Activated T-cell treated with anti-CD3 and anti-CD28 coated beads, Interleukin-2, amount 50 U/mL, for 72 hours (primary cell): ENCODE measurements at regions not wholly inside any gene's neighbourhood (a gene's known extent, or its start where the extent isn't known, plus 50 kb on each side); places are given as distances from the start of the nearest gene placed in this dataset.
"Not testable (repeated sequence)": the region's sequence is repeated elsewhere in the genome, so short reads cannot be mapped to it uniquely, and the experiment has no call there.

Experiments used
- ATAC-seq, 2 donors: fragments of 150-1000 bp; cut with Tn5 transposase; replicated peaks in 1 of 2; 2 replicates each; pipeline ENCODE4 v1.10.0; 2021; ENCODE audit warnings: moderate library complexity in 2 of 2, mild to moderate bottlenecking in 1 of 2
- DNase-seq, 2 donors: peaks; one replicate each; pipeline ENCODE4 v3.0.0; 2021 to 2022; ENCODE audit warnings: mixed read lengths in 1 of 2
- H3K27ac Mint-ChIP-seq: one replicate; pipeline ENCODE4 v1.8.0; 2022; ENCODE audit warnings: mild to moderate bottlenecking, moderate library complexity, mixed read lengths
- H3K27me3 Mint-ChIP-seq: one replicate; pipeline ENCODE4 v1.8.0; 2022; ENCODE audit warnings: low read depth, mixed read lengths
- H3K36me3 Mint-ChIP-seq, 2 donors: one replicate each; pipeline ENCODE4 v1.8.0; 2022; ENCODE audit warnings: mixed read lengths in 2 of 2, mild to moderate bottlenecking in 1 of 2; ENCODE audit not compliant: insufficient read depth in 2 of 2
- H3K4me1 Mint-ChIP-seq: one replicate; pipeline ENCODE4 v1.8.0; 2022; ENCODE audit warnings: low read depth, mixed read lengths
- H3K4me3 Mint-ChIP-seq, 2 donors: one replicate each; pipeline ENCODE4 v1.8.0; 2022; ENCODE audit warnings: mild to moderate bottlenecking in 2 of 2, mixed read lengths in 2 of 2, moderate library complexity in 2 of 2
- H3K9me3 Mint-ChIP-seq, 2 donors: one replicate each; pipeline ENCODE4 v1.8.0; 2022; ENCODE audit warnings: mixed read lengths in 2 of 2

- H3K4me3 Mint-ChIP-seq = no peak overlapping the region
- no peaks in the 10 kb centered on the region for H3K4me1 Mint-ChIP-seq
- H3K9me3 Mint-ChIP-seq = peaks cover 0 to 1% of the 10 kb centered on the region in 2 donors
- no peak for DNase-seq
- H3K27me3 Mint-ChIP-seq = no peaks in the 10 kb centered on the region
- H3K27ac Mint-ChIP-seq = no peak overlapping the region
- no peaks in the 10 kb centered on the region for H3K36me3 Mint-ChIP-seq
- no peak for ATAC-seq
These were observed 255.1 kb downstream of the XPNPEP1 start for GRCh38 chr10:109668154-109668665.

GRCh38 chr10:109665321-109665720, 258.0 kb downstream of the XPNPEP1 start:
- ATAC-seq (no peak), DNase-seq (no peak)
- no peak overlapping the region for H3K4me3 Mint-ChIP-seq
- no peak overlapping the region for H3K27ac Mint-ChIP-seq
- H3K4me1 Mint-ChIP-seq = no peaks in the 10 kb centered on the region
- H3K9me3 Mint-ChIP-seq = no peaks in the 10 kb centered on the region
- no peaks in the 10 kb centered on the region for H3K27me3 Mint-ChIP-seq
- H3K36me3 Mint-ChIP-seq = no peaks in the 10 kb centered on the region

GRCh38 chr10:109664554-109664953, 258.8 kb downstream of the XPNPEP1 start:
- no peak for ATAC-seq

GRCh38 chr10:109663122-109663521, 260.2 kb downstream of the XPNPEP1 start:
- no peak for ATAC-seq
- H3K9me3 Mint-ChIP-seq = peaks cover 0 to 2% of the 10 kb centered on the region in 2 donors
- no peak overlapping the region for H3K4me3 Mint-ChIP-seq
- H3K36me3 Mint-ChIP-seq = no peaks in the 10 kb centered on the region
- DNase-seq = no peak
- no peaks in the 10 kb centered on the region for H3K27me3 Mint-ChIP-seq
- H3K27ac Mint-ChIP-seq = no peak overlapping the region
- no peaks in the 10 kb centered on the region for H3K4me1 Mint-ChIP-seq

More at GRCh38 chr10:109664554-109664953, 258.8 kb downstream of the XPNPEP1 start:
- Mint-ChIP-seq H3K4me1 (no peaks in the 10 kb centered on the region), H3K27ac (no peak overlapping the region), H3K4me3 (no peak overlapping the region), H3K36me3 (no peaks in the 10 kb centered on the region), H3K27me3 (no peaks in the 10 kb centered on the region), H3K9me3 (peaks cover 0 to 2% of the 10 kb centered on the region in 2 donors)
- DNase-seq = no peak

GRCh38 chr10:109652612-109653011, 270.7 kb downstream of the XPNPEP1 start:
- not testable (repeated sequence) for H3K4me3 Mint-ChIP-seq, H3K27me3 Mint-ChIP-seq, H3K4me1 Mint-ChIP-seq, H3K36me3 Mint-ChIP-seq, H3K27ac Mint-ChIP-seq, H3K9me3 Mint-ChIP-seq, DNase-seq, ATAC-seq

GRCh38 chr10:109650228-109650627, 273.1 kb downstream of the XPNPEP1 start:
- no peak overlapping the region for H3K4me3 Mint-ChIP-seq
- H3K27ac Mint-ChIP-seq = no peak overlapping the region
- no peaks in the 10 kb centered on the region for H3K27me3 Mint-ChIP-seq
- H3K9me3 Mint-ChIP-seq = peaks cover 0 to 4% of the 10 kb centered on the region in 2 donors
- H3K36me3 Mint-ChIP-seq = peaks cover 0 to 2% of the 10 kb centered on the region in 2 donors
- ATAC-seq (no peak), DNase-seq (no peak)
- H3K4me1 Mint-ChIP-seq = no peaks in the 10 kb centered on the region

- Mint-ChIP-seq H3K27me3 (no peaks in the 10 kb centered on the region), H3K4me3 (no peak overlapping the region), H3K36me3 (no peaks in the 10 kb centered on the region), H3K27ac (no peak overlapping the region), H3K9me3 (no peaks in the 10 kb centered on the region), H3K4me1 (no peaks in the 10 kb centered on the region)
- ATAC-seq (no peak), DNase-seq (no peak)
These were observed 275.7 kb downstream of the XPNPEP1 start for GRCh38 chr10:109647627-109648026.

- H3K4me3 Mint-ChIP-seq = no peak overlapping the region
- H3K27ac Mint-ChIP-seq = no peak overlapping the region
- no peak for DNase-seq
- no peaks in the 10 kb centered on the region for H3K27me3 Mint-ChIP-seq
- H3K9me3 Mint-ChIP-seq = peaks cover 3 to 5% of the 10 kb centered on the region in 2 donors
- H3K4me1 Mint-ChIP-seq = no peaks in the 10 kb centered on the region
- no peak for ATAC-seq
- no peaks in the 10 kb centered on the region for H3K36me3 Mint-ChIP-seq
These were observed 289.5 kb downstream of the XPNPEP1 start for GRCh38 chr10:109633846-109634245.

- H3K9me3 Mint-ChIP-seq, H3K36me3 Mint-ChIP-seq: not testable (repeated sequence)
These were observed 290.3 kb downstream of the XPNPEP1 start for GRCh38 chr10:109633017-109633416.

GRCh38 chr10:109624939-109625338, 298.4 kb downstream of the XPNPEP1 start:
- Mint-ChIP-seq H3K4me1 (no peaks in the 10 kb centered on the region), H3K4me3 (no peak overlapping the region), H3K27me3 (no peaks in the 10 kb centered on the region), H3K36me3 (no peaks in the 10 kb centered on the region), H3K9me3 (no peaks in the 10 kb centered on the region), H3K27ac (no peak overlapping the region)
- DNase-seq (no peak), ATAC-seq (no peak)

More at GRCh38 chr10:109633017-109633416, 290.3 kb downstream of the XPNPEP1 start:
- ATAC-seq, H3K27me3 Mint-ChIP-seq, DNase-seq, H3K27ac Mint-ChIP-seq, H3K4me3 Mint-ChIP-seq, H3K4me1 Mint-ChIP-seq: not testable (repeated sequence)

- H3K4me1 Mint-ChIP-seq = no peaks in the 10 kb centered on the region
- no peak for ATAC-seq
- H3K27ac Mint-ChIP-seq = no peak overlapping the region
These were observed 300.7 kb downstream of the XPNPEP1 start for GRCh38 chr10:109622566-109622965.

GRCh38 chr10:109620396-109620795, 302.9 kb downstream of the XPNPEP1 start:
- no peaks in the 10 kb centered on the region for H3K27me3 Mint-ChIP-seq
- peaks cover 0 to 2% of the 10 kb centered on the region in 2 donors for H3K9me3 Mint-ChIP-seq
- no peak overlapping the region for H3K27ac Mint-ChIP-seq
- no peaks in the 10 kb centered on the region for H3K36me3 Mint-ChIP-seq
- no peak for ATAC-seq
- DNase-seq = no peak
- no peak overlapping the region for H3K4me3 Mint-ChIP-seq
- no peaks in the 10 kb centered on the region for H3K4me1 Mint-ChIP-seq

More at GRCh38 chr10:109622566-109622965, 300.7 kb downstream of the XPNPEP1 start:
- Mint-ChIP-seq H3K27me3 (no peaks in the 10 kb centered on the region), H3K36me3 (no peaks in the 10 kb centered on the region), H3K9me3 (no peaks in the 10 kb centered on the region), H3K4me3 (no peak overlapping the region)
- DNase-seq = no peak

GRCh38 chr10:109619914-109620313, 303.4 kb downstream of the XPNPEP1 start:
- H3K4me1 Mint-ChIP-seq = no peaks in the 10 kb centered on the region
- no peak overlapping the region for H3K4me3 Mint-ChIP-seq
- peaks cover 0 to 2% of the 10 kb centered on the region in 2 donors for H3K9me3 Mint-ChIP-seq
- no peak overlapping the region for H3K27ac Mint-ChIP-seq
- H3K36me3 Mint-ChIP-seq = no peaks in the 10 kb centered on the region
- ATAC-seq (no peak), DNase-seq (no peak)
- H3K27me3 Mint-ChIP-seq = no peaks in the 10 kb centered on the region

GRCh38 chr10:109618748-109619147, 304.6 kb downstream of the XPNPEP1 start:
- DNase-seq = no peak
- H3K4me3 Mint-ChIP-seq = no peak overlapping the region

More at GRCh38 chr10:109618748-109619147, 304.6 kb downstream of the XPNPEP1 start:
- Mint-ChIP-seq H3K36me3 (no peaks in the 10 kb centered on the region), H3K27ac (no peak overlapping the region), H3K27me3 (no peaks in the 10 kb centered on the region), H3K4me1 (no peaks in the 10 kb centered on the region), H3K9me3 (peaks cover 0 to 2% of the 10 kb centered on the region in 2 donors)
- ATAC-seq = no peak
